ENCODE measurements at regions not wholly inside any gene's neighbourhood (a gene's known extent, or its start where the extent isn't known, plus 50 kb on each side); places are given as distances from the start of the nearest gene placed in this dataset.
A peak's percentile ranks its signal among the peaks of the same experiment; 100 is the strongest.

GRCh38 chr5:165981671-165982070 is 2309.8 kb upstream of the WWC1 start:
- DNase-seq, result no peak
- Histone ChIP-seq H3K9me3 (replicated peaks) (no peaks in the 10 kb centered on the region), H3K36me3 (no peaks in the 10 kb centered on the region), H3K27me3 (peaks cover 7% of the 10 kb centered on the region; the same call in 1 of the 2 replicates), H3K4me3 (no peak overlapping the region), H3K4me1 (no peaks in the 10 kb centered on the region), H3K27ac (no peak overlapping the region)

- no peak overlapping the region for H3K4me3 ChIP-seq
- H3K27me3 ChIP-seq, result 0 out of 2 replicates have a peak, but pooled peaks cover 7% of the 10 kb centered on the region
- H3K36me3 ChIP-seq, result no peaks in the 10 kb centered on the region
- no peak overlapping the region for H3K27ac ChIP-seq
- DNase-seq, result peak; percentile 9 to 22
- H3K9me3 ChIP-seq (replicated peaks), result no peaks in the 10 kb centered on the region
- no peaks in the 10 kb centered on the region for H3K4me1 ChIP-seq
Measured at GRCh38 chr5:165996201-165996875, 2295.1 kb upstream of the WWC1 start.

GRCh38 chr5:165999693-166000320 is 2291.6 kb upstream of the WWC1 start:
- Histone ChIP-seq H3K27me3 (0 out of 2 replicates have a peak, but pooled peaks cover 7% of the 10 kb centered on the region), H3K27ac (no peak overlapping the region), H3K4me3 (no peak overlapping the region), H3K9me3 (replicated peaks) (no peaks in the 10 kb centered on the region), H3K4me1 (no peaks in the 10 kb centered on the region), H3K36me3 (no peaks in the 10 kb centered on the region)
- DNase-seq, result no peak

- H3K27me3 ChIP-seq, result no peaks in the 10 kb centered on the region
- no peaks in the 10 kb centered on the region for H3K4me1 ChIP-seq
- no peaks in the 10 kb centered on the region for H3K36me3 ChIP-seq
- no peak overlapping the region for H3K27ac ChIP-seq
- no peaks in the 10 kb centered on the region for H3K9me3 ChIP-seq (replicated peaks)
- H3K4me3 ChIP-seq, result no peak overlapping the region
- DNase-seq, result no peak
Measured at GRCh38 chr5:166004006-166004405, 2287.4 kb upstream of the WWC1 start.

GRCh38 chr5:166013415-166013814 is 2278.0 kb upstream of the WWC1 start:
- Histone ChIP-seq H3K9me3 (replicated peaks) (no peaks in the 10 kb centered on the region), H3K27ac (no peak overlapping the region), H3K4me1 (no peaks in the 10 kb centered on the region), H3K27me3 (peaks cover 3% of the 10 kb centered on the region; the same call in 1 of the 2 replicates), H3K4me3 (no peak overlapping the region), H3K36me3 (no peaks in the 10 kb centered on the region)
- no peak for DNase-seq

- no peaks in the 10 kb centered on the region for H3K36me3 ChIP-seq
- H3K27me3 ChIP-seq, result peaks cover 3% of the 10 kb centered on the region; the same call in 1 of the 2 replicates
- H3K9me3 ChIP-seq (replicated peaks), result no peaks in the 10 kb centered on the region
- H3K4me3 ChIP-seq, result no peak overlapping the region
- DNase-seq, result no peak
- no peak overlapping the region for H3K27ac ChIP-seq
- no peaks in the 10 kb centered on the region for H3K4me1 ChIP-seq
Measured at GRCh38 chr5:166014256-166014655, 2277.2 kb upstream of the WWC1 start.

- Histone ChIP-seq H3K4me3 (no peak overlapping the region), H3K4me1 (no peaks in the 10 kb centered on the region), H3K9me3 (replicated peaks) (no peaks in the 10 kb centered on the region), H3K27ac (no peak overlapping the region), H3K27me3 (peaks cover 3% of the 10 kb centered on the region), H3K36me3 (no peaks in the 10 kb centered on the region)
- no peak for DNase-seq
Measured at GRCh38 chr5:166018716-166019115, 2272.7 kb upstream of the WWC1 start.

GRCh38 chr5:166022065-166022464 is 2269.4 kb upstream of the WWC1 start:
- Histone ChIP-seq H3K9me3 (replicated peaks) (no peaks in the 10 kb centered on the region), H3K27me3 (peaks cover 3% of the 10 kb centered on the region), H3K36me3 (no peaks in the 10 kb centered on the region), H3K4me1 (no peaks in the 10 kb centered on the region), H3K4me3 (no peak overlapping the region), H3K27ac (no peak overlapping the region)
- DNase-seq, result no peak

- H3K27me3 ChIP-seq, result peaks cover 3% of the 10 kb centered on the region; the same call in 1 of the 2 replicates
- H3K9me3 ChIP-seq (replicated peaks), result no peaks in the 10 kb centered on the region
- H3K27ac ChIP-seq, result no peak overlapping the region
- DNase-seq, result no peak
- H3K4me1 ChIP-seq, result no peaks in the 10 kb centered on the region
- no peaks in the 10 kb centered on the region for H3K36me3 ChIP-seq
- no peak overlapping the region for H3K4me3 ChIP-seq
Measured at GRCh38 chr5:166024970-166025369, 2266.5 kb upstream of the WWC1 start.

- Histone ChIP-seq H3K27ac (no peak overlapping the region), H3K9me3 (replicated peaks) (no peaks in the 10 kb centered on the region), H3K4me3 (no peak overlapping the region), H3K4me1 (no peaks in the 10 kb centered on the region), H3K27me3 (0 out of 2 replicates have a peak, but pooled peaks cover 3% of the 10 kb centered on the region), H3K36me3 (no peaks in the 10 kb centered on the region)
- no peak for DNase-seq
Measured at GRCh38 chr5:166027582-166027981, 2263.9 kb upstream of the WWC1 start.

- Histone ChIP-seq H3K36me3 (no peaks in the 10 kb centered on the region), H3K27me3 (0 out of 2 replicates have a peak, but pooled peaks cover 3% of the 10 kb centered on the region), H3K4me1 (no peaks in the 10 kb centered on the region), H3K27ac (no peak overlapping the region), H3K9me3 (replicated peaks) (no peaks in the 10 kb centered on the region), H3K4me3 (no peak overlapping the region)
- DNase-seq, result no peak
Measured at GRCh38 chr5:166031926-166032325, 2259.5 kb upstream of the WWC1 start.

GRCh38 chr5:166032601-166033000 is 2258.8 kb upstream of the WWC1 start:
- Histone ChIP-seq H3K4me3 (no peak overlapping the region), H3K4me1 (no peaks in the 10 kb centered on the region), H3K36me3 (no peaks in the 10 kb centered on the region), H3K27ac (no peak overlapping the region), H3K9me3 (replicated peaks) (no peaks in the 10 kb centered on the region), H3K27me3 (0 out of 2 replicates have a peak, but pooled peaks cover 3% of the 10 kb centered on the region)
- no peak for DNase-seq

- H3K27ac ChIP-seq, result no peak overlapping the region
- H3K9me3 ChIP-seq (replicated peaks), result no peaks in the 10 kb centered on the region
- H3K4me1 ChIP-seq, result no peaks in the 10 kb centered on the region
- DNase-seq, result no peak
- H3K4me3 ChIP-seq, result no peak overlapping the region
- H3K36me3 ChIP-seq, result no peaks in the 10 kb centered on the region
- H3K27me3 ChIP-seq, result no peaks in the 10 kb centered on the region
Measured at GRCh38 chr5:166045961-166046360, 2245.5 kb upstream of the WWC1 start.

- H3K27me3 ChIP-seq, result no peaks in the 10 kb centered on the region
- no peak overlapping the region for H3K4me3 ChIP-seq
- H3K4me1 ChIP-seq, result no peaks in the 10 kb centered on the region
- DNase-seq, result no peak
- H3K9me3 ChIP-seq (replicated peaks), result no peaks in the 10 kb centered on the region
- no peak overlapping the region for H3K27ac ChIP-seq
- no peaks in the 10 kb centered on the region for H3K36me3 ChIP-seq
Measured at GRCh38 chr5:166046956-166047355, 2244.5 kb upstream of the WWC1 start.

GRCh38 chr5:166050531-166050930 is 2240.9 kb upstream of the WWC1 start:
- no peak for DNase-seq
- H3K4me3 ChIP-seq, result no peak overlapping the region
- no peaks in the 10 kb centered on the region for H3K27me3 ChIP-seq
- H3K9me3 ChIP-seq (replicated peaks), result no peaks in the 10 kb centered on the region
- no peaks in the 10 kb centered on the region for H3K36me3 ChIP-seq
- no peak overlapping the region for H3K27ac ChIP-seq
- H3K4me1 ChIP-seq, result no peaks in the 10 kb centered on the region

- Histone ChIP-seq H3K36me3 (no peaks in the 10 kb centered on the region), H3K4me3 (no peak overlapping the region), H3K27ac (no peak overlapping the region), H3K27me3 (no peaks in the 10 kb centered on the region; the same call in 1 of the 2 replicates), H3K9me3 (replicated peaks) (no peaks in the 10 kb centered on the region), H3K4me1 (no peaks in the 10 kb centered on the region)
- no peak for DNase-seq
Measured at GRCh38 chr5:166058660-166059059, 2232.8 kb upstream of the WWC1 start.
